Mucosa of descending colon (tissue), 3 donors: ENCODE measurements at regions not wholly inside any gene's neighbourhood (a gene's known extent, or its start where the extent isn't known, plus 50 kb on each side); places are given as distances from the start of the nearest gene placed in this dataset.
"Not testable (repeated sequence)": the region's sequence is repeated elsewhere in the genome, so short reads cannot be mapped to it uniquely, and the experiment has no call there.

Source experiments
- ATAC-seq: fragments of 200-7000 bp; cut with Tn5 transposase; one replicate; pipeline ENCODE4 v1.9.1; 2020; ENCODE audit warnings: mild to moderate bottlenecking, moderate library complexity
- DNase-seq, 3 donors: peaks; one replicate each; pipeline ENCODE4 v3.0.0-alpha.2; 2020
- H3K36me3 ChIP-seq: fragments of 200-600 bp; one replicate; pipeline ENCODE4 v1.8.0; 2021; ENCODE audit warnings: low read depth, mild to moderate bottlenecking
- H3K4me1 ChIP-seq: fragments of 200-600 bp; one replicate; pipeline ENCODE4 v1.8.0; 2021; ENCODE audit warnings: low read depth, mild to moderate bottlenecking
- H3K4me3 ChIP-seq: fragments of 200-600 bp; one replicate; pipeline ENCODE4 v1.8.0; 2021; ENCODE audit warnings: mild to moderate bottlenecking
- H3K9me3 ChIP-seq: fragments of 200-600 bp; one replicate; pipeline ENCODE4 v1.8.0; 2021; ENCODE audit warnings: mild to moderate bottlenecking
- intact Hi-C, 2 donors: fragments of 100-400 bp; cut with DNase I in 1 of 2; cut with micrococcal nuclease in 1 of 2; formaldehyde crosslinking; loops; one replicate each; pipeline versions ENCODE4 v1.11.0 to v1.11.1; 2022; cut with DNase I, micrococcal nuclease
- TF ChIP-seq, protein P1 (sequence below): fragments of 200-600 bp; IDR thresholded peaks from one replicate; pipeline ENCODE4 v1.8.0; 2022; ENCODE audit warnings: antibody characterized with exemption, mild to moderate bottlenecking
- donor health status: DM: no; HTN: no; CAD: no; lungs with moderate emphysema.
- donor health status: DM: no; HTN: no; CAD: no.
- donor health status: DM: no; HTN: yes; CAD: no.

DNA sequence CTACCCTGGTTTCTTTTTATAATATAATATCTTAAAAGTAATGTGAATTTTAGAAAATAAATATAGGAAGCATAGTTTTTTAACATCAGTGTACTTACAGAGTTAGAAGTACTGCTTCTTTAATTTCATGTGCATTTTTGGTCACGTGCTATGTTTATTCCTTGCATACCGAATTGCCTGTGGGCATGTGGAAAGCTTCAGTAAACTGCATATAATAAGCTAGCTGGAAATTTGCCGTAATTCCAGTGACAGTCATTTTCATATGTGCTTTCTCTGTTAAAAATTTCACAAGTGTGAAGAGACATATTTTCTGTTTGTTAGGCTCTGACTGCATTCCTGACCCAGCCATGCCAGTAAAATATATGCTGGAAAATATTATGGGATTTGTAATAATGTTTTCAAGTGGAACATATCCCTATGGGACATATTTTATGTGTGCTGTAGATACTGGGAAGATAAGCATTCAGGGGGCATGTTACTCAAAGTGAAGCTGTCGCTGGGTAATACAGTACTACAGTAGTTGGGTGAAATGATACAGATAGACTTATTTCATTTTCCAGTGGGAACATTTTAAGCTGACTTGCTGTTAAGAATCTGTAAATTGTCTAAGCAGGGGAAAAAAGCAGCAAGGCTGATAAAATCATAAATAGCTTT lies 616.7 kb downstream of the FRK start:
- no peaks in the 10 kb centered on the region for H3K36me3 ChIP-seq
- DNase-seq = no peak

DNA sequence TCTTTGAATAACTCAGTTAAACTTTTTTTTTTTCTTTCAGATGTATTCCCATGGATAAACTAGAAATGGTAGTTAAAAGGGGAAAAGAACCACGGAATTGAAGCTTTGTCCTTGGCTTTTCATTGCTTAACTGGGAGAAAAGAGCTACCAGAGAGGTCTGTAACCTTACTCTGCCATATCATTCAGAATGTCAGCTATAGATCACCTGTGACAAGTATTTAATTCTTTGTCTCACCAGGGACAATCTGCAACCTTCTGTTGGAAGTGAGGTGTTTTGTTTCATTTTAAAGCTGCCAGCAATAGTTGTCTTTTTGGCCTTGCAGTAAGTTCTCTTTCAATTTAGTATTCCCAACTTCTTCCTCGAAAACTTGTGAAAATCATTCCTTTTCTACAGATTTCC lies 618.4 kb downstream of the FRK start:
- ATAC-seq = no peak

More for the DNA sequence above, 616.7 kb downstream of the FRK start:
- intact Hi-C loops = no loop called here
- Histone ChIP-seq H3K4me1 (no peaks in the 10 kb centered on the region), H3K4me3 (no peak overlapping the region), H3K9me3 (no peaks in the 10 kb centered on the region)
- ATAC-seq = no peak
- TF ChIP-seq, protein P1, sequence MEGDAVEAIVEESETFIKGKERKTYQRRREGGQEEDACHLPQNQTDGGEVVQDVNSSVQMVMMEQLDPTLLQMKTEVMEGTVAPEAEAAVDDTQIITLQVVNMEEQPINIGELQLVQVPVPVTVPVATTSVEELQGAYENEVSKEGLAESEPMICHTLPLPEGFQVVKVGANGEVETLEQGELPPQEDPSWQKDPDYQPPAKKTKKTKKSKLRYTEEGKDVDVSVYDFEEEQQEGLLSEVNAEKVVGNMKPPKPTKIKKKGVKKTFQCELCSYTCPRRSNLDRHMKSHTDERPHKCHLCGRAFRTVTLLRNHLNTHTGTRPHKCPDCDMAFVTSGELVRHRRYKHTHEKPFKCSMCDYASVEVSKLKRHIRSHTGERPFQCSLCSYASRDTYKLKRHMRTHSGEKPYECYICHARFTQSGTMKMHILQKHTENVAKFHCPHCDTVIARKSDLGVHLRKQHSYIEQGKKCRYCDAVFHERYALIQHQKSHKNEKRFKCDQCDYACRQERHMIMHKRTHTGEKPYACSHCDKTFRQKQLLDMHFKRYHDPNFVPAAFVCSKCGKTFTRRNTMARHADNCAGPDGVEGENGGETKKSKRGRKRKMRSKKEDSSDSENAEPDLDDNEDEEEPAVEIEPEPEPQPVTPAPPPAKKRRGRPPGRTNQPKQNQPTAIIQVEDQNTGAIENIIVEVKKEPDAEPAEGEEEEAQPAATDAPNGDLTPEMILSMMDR = no peak

DNA sequence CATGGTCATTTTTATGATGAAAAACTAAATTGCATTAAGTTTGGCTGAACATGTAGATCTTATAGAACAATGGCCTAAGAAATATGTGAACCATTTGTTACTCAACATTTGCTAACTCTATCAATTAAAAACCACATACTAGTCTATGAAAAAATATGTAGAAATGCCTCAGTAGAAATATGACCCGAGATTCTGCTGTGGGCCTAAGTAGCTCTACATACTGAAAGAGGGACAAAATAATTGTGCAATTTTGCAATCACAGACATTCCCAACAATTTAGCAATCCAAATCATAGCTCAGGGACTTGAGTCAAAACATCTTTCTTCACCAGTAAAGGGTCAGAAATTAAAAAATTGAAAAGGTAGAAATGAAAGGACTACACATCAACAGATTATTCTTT lies 619.0 kb downstream of the FRK start:
- intact Hi-C loops = no loop called here
- ATAC-seq = no peak
- no peak overlapping the region for H3K4me3 ChIP-seq
- no peaks in the 10 kb centered on the region for H3K4me1 ChIP-seq
- H3K36me3 ChIP-seq = no peaks in the 10 kb centered on the region
- DNase-seq = no peak
- peaks cover 7% of the 10 kb centered on the region for H3K9me3 ChIP-seq
- TF ChIP-seq, protein P1 = no peak

More for the DNA sequence above, 618.4 kb downstream of the FRK start:
- intact Hi-C loops = no loop called here
- peaks cover 7% of the 10 kb centered on the region for H3K9me3 ChIP-seq
- no peak overlapping the region for H3K4me3 ChIP-seq
- no peak for DNase-seq
- no peaks in the 10 kb centered on the region for H3K36me3 ChIP-seq
- TF ChIP-seq, protein P1 = no peak
- H3K4me1 ChIP-seq = no peaks in the 10 kb centered on the region

DNA sequence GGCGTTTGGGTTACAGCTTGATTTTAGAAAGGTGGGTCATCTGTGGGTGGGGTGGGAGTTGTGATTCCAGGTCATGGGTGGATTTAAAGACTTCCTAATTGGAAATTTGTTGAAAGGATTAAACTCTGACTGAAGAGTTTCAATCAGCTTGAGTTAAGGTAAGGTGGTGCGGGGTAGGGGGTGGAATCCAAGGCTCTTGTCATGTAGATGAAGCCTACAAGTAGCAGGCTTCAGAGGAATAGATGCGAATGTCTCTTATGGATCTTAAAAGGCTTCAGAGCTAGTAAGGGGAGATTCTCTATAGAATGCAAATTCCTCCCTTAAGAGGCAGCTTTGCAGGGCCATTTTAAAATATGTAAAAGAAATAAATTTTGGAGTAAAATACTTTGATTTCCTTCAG lies 645.3 kb downstream of the FRK start:
- H3K36me3 ChIP-seq = no peaks in the 10 kb centered on the region
- intact Hi-C loops = no loop called here
- DNase-seq (no peak), ATAC-seq (no peak)
- H3K9me3 ChIP-seq = peaks cover 7% of the 10 kb centered on the region
- TF ChIP-seq, protein P1 = no peak
- H3K4me1 ChIP-seq = no peaks in the 10 kb centered on the region
- no peak overlapping the region for H3K4me3 ChIP-seq

DNA sequence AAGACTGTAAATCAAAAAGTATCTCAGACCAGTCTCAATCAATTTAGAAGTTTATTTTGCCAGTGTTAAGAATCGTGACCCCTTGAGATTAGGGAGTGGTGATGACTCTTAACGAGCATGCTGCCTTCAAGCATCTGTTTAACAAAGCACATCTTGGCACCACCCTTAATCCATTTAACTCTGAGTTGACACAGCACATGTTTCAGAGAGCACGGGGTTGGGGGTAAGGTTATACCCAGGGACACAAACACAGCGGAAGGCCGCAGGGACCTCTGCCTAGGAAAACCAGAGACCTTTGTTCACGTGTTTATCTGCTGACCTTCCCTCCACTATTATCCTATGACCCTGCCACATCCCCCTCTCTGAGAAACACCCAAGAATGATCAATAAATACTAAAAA lies 645.8 kb downstream of the FRK start:
- DNase-seq, H3K4me1 ChIP-seq, intact Hi-C loops, H3K9me3 ChIP-seq, ATAC-seq, H3K4me3 ChIP-seq, H3K36me3 ChIP-seq: not testable (repeated sequence)

DNA sequence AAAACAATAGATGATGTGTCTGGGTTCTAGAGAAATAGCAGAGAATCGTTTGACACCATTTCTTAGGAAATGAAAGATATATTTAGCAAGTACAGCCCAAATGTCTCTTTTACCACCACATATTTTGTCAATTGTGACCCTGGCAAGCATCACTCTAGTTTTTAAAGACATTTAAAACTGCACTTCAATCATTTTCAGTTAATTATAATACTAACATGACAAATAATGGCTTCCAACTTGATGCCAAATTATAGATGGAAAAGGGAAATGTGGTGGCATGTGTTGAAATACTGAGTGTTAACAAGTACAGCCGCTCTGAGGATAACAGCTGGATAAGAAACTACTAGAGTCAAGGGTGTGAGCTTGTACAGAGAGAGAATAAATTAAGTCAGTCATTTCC lies 648.9 kb downstream of the FRK start:
- no peaks in the 10 kb centered on the region for H3K4me1 ChIP-seq
- TF ChIP-seq, protein P1 = no peak
- no peaks in the 10 kb centered on the region for H3K36me3 ChIP-seq
- DNase-seq = no peak
- intact Hi-C loops = no loop called here
- H3K4me3 ChIP-seq = no peak overlapping the region
- ATAC-seq = no peak
- peaks cover 12% of the 10 kb centered on the region for H3K9me3 ChIP-seq
